ENCODE measurements at regions not wholly inside any gene's neighbourhood (a gene's known extent, or its start where the extent isn't known, plus 50 kb on each side); places are given as distances from the start of the nearest gene placed in this dataset.

DNA sequence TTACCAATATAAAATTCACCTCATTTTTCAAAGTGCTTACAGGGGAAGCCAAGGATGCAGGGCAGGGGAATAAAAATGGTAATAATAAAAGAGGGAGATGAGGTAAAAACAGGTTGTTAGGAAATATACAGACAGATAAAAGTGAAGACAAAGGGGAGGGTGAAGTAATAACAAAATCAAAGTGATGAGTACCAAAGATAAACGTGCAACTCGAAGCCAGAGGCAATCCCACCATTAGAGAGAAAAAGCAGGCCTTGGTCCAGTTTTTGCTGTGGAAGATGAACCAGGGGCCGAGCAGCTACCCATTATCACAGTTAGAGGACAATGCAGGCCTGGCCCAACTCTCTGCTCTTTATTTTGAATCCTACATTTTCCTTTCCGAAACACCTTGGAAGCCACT lies 99.6 kb upstream of the UPP2 start:
- DNase-seq = no peak
- no peaks in the 10 kb centered on the region for H3K9me3 ChIP-seq
- H3K4me1 ChIP-seq = no peaks in the 10 kb centered on the region
- 86 to 90% methylated on average over 4 of the region's 4 CpGs for WGBS, 2 donors
- TF ChIP-seq POLR2A (IDR thresholded peaks at IDR 0.05) = no peak
- TF ChIP-seq CTCF (IDR thresholded peaks at IDR 0.05) = no peak
- H3K27ac ChIP-seq = no peak overlapping the region
- H3K36me3 ChIP-seq (ENCODE audit: low read depth, missing control alignments) = no peaks in the 10 kb centered on the region
- H3K27me3 ChIP-seq = no peaks in the 10 kb centered on the region
- intact Hi-C loops (cut with DNase I; ENCODE audit: low total_unique reads) = loop anchor here (10.0 kb wide), 1 partner anchor 227 kb away; no protein-coding TSS in a partner anchor
- H3K4me3 ChIP-seq = no peak overlapping the region

GRCh38 chr2:157996799-157997198 lies 104.9 kb upstream of the UPP2 start:
- Histone ChIP-seq H3K36me3 (ENCODE audit: low read depth, missing control alignments) (no peaks in the 10 kb centered on the region), H3K27ac (no peak overlapping the region), H3K27me3 (no peaks in the 10 kb centered on the region), H3K4me3 (no peak overlapping the region), H3K9me3 (no peaks in the 10 kb centered on the region), H3K4me1 (no peaks in the 10 kb centered on the region)
- intact Hi-C loops (cut with DNase I; ENCODE audit: low total_unique reads) = no loop called here
- 40 to 50% methylated on average over 1 of the region's 1 CpG for WGBS, 2 donors
- DNase-seq = no peak
- TF ChIP-seq POLR2A (IDR thresholded peaks at IDR 0.05) (no peak), CTCF (IDR thresholded peaks at IDR 0.05) (no peak)

DNA sequence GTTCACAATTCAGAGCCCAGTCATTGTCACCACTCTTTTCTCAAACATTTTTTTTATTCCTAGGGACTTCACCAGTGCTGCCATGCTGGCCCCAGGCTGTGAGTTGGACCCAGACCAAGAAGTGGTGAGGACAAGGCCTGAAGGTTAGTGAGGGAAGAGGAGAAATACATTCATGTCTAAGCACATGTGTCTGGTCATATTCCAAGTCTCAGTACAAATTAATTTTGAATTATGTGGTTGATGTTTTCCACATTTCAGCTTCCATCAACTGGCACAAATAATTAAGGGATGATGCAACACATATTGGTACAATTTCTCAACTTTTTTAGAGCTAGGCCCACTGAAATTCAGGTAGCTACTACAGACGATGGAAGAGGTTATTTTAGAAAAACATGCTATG lies 106.6 kb upstream of the UPP2 start:
- no peak overlapping the region for H3K4me3 ChIP-seq
- TF ChIP-seq POLR2A (IDR thresholded peaks at IDR 0.05) (no peak), CTCF (IDR thresholded peaks at IDR 0.05) (no peak)
- DNase-seq = no peak
- no peak overlapping the region for H3K27ac ChIP-seq
- H3K27me3 ChIP-seq = no peaks in the 10 kb centered on the region
- H3K9me3 ChIP-seq = no peaks in the 10 kb centered on the region
- WGBS, 2 donors = 89 to 90% methylated on average over 1 of the region's 1 CpG
- no peaks in the 10 kb centered on the region for H3K36me3 ChIP-seq (ENCODE audit: low read depth, missing control alignments)
- H3K4me1 ChIP-seq = no peaks in the 10 kb centered on the region
- intact Hi-C loops (cut with DNase I; ENCODE audit: low total_unique reads) = no loop called here

DNA sequence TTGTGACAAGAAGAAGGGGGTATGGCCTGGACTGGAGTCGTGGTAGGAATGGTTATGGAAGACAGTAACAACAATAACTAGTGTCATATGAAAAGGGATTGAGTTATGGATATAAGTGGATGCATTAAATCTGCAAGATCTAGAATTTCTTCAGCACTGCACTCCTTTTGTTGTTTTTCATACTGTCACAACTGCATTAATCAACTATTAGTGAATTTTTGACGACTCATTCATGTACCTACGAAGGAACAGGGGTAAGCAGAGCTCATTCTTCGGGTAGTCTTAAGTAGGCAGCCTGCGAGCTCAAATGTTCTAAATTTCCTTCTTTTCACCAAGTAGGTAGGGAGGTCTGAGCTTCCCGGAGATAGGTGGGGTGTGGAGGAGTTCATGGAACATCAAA lies 109.7 kb upstream of the UPP2 start:
- intact Hi-C loops (cut with DNase I; ENCODE audit: low total_unique reads) = no loop called here
- no peaks in the 10 kb centered on the region for H3K4me1 ChIP-seq
- H3K4me3 ChIP-seq = no peak overlapping the region
- WGBS, 2 donors = 68 to 69% methylated on average over 6 of the region's 6 CpGs
- no peak overlapping the region for H3K27ac ChIP-seq
- no peak for TF ChIP-seq CTCF (IDR thresholded peaks at IDR 0.05)
- TF ChIP-seq POLR2A (IDR thresholded peaks at IDR 0.05) = no peak
- DNase-seq = no peak
- no peaks in the 10 kb centered on the region for H3K27me3 ChIP-seq
- H3K36me3 ChIP-seq (ENCODE audit: low read depth, missing control alignments) = no peaks in the 10 kb centered on the region
- H3K9me3 ChIP-seq = no peaks in the 10 kb centered on the region

DNA sequence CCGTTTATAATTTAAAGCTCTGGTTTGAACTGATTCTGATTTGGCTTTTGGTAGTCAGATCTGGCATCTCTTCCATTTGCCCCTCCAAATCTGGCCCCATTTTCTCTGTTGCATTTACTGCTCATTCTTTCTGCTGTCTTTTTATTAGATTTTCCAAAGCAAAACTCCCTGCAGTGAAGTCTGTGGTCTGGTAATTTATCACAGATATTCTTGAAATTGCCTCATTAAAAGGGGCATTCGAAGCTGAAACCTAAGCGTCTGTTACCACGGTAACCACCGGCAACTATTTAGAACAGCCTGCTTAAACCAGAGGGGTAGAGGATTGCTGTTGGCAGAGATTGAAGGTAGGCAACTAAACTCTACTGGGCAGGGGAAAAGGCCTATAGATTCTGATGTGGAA lies 111.5 kb upstream of the UPP2 start:
- no peaks in the 10 kb centered on the region for H3K4me1 ChIP-seq
- no peaks in the 10 kb centered on the region for H3K27me3 ChIP-seq
- H3K27ac ChIP-seq = no peak overlapping the region
- DNase-seq = no peak
- intact Hi-C loops (cut with DNase I; ENCODE audit: low total_unique reads) = no loop called here
- H3K4me3 ChIP-seq = no peak overlapping the region
- TF ChIP-seq CTCF (IDR thresholded peaks at IDR 0.05) (no peak), POLR2A (IDR thresholded peaks at IDR 0.05) (no peak)
- H3K36me3 ChIP-seq (ENCODE audit: low read depth, missing control alignments) = no peaks in the 10 kb centered on the region
- 27 to 33% methylated on average over 5 of the region's 5 CpGs for WGBS, 2 donors
- H3K9me3 ChIP-seq = no peaks in the 10 kb centered on the region
